H1 (cell line): ENCODE measurements at regions not wholly inside any gene's neighbourhood (a gene's known extent, or its start where the extent isn't known, plus 50 kb on each side); places are given as distances from the start of the nearest gene placed in this dataset.

Source experiments
- CTCF ChIA-PET: fragments of 300-600 bp; sonication (Branson Sonifier 250); formaldehyde crosslinking; loops from one replicate; lab custom pipeline; 2021; ENCODE audit not compliant: partially characterized antibody; lab: Charles Lee
- POLR2A ChIA-PET: fragments of 300-600 bp; sonication (Branson Sonifier 250); formaldehyde crosslinking; loops from one replicate; lab custom pipeline; 2021; ENCODE audit warnings: inconsistent platforms; ENCODE audit not compliant: partially characterized antibody; lab: Charles Lee
- DNase-seq, 2 experiments: peaks; one replicate each; pipeline versions ENCODE4 v3.0.0 to v3.0.0-alpha.2; 2010 to 2022; ENCODE audit warnings: low spot score in 2 of 2, low read depth in 1 of 2, mixed read lengths in 1 of 2
- FAIRE-seq: peaks from 2 replicates; lab custom pipeline; 2011; peaks lifted over from hg19 to GRCh38; lab: Jason Lieb, UNC
- H2AFZ ChIP-seq: 2 replicates; pipeline ENCODE4 v1.8.1; 2012; ENCODE audit warnings: low read length, inconsistent platforms
- H2AK5ac ChIP-seq: 2 replicates; pipeline ENCODE4 v1.6.1; 2013; ENCODE audit warnings: low read depth, low read length
- H2BK120ac ChIP-seq: replicated peaks from 2 replicates; pipeline ENCODE3; 2013; ENCODE audit warnings: low read depth, low read length, inconsistent platforms
- H2BK12ac ChIP-seq: 2 replicates; pipeline ENCODE4 v1.6.1; 2013; ENCODE audit warnings: low read depth, low read length
- H2BK15ac ChIP-seq: 2 replicates; pipeline ENCODE4 v1.6.1; 2013; ENCODE audit warnings: low read length
- H2BK20ac ChIP-seq: 2 replicates; pipeline ENCODE4 v1.6.1; 2013; ENCODE audit warnings: low read length
- H2BK5ac ChIP-seq: 2 replicates; pipeline ENCODE4 v1.6.1; 2013; ENCODE audit warnings: low read depth, low read length
- H3K14ac ChIP-seq: 2 replicates; pipeline ENCODE4 v1.6.1; 2013; ENCODE audit warnings: inconsistent platforms; ENCODE audit not compliant: insufficient read length
- H3K18ac ChIP-seq: 2 replicates; pipeline ENCODE4 v1.6.1; 2013; ENCODE audit warnings: low read length; ENCODE audit errors: extremely low read depth
- H3K23ac ChIP-seq: 2 replicates; pipeline ENCODE4 v1.6.1; 2013; ENCODE audit warnings: inconsistent platforms; ENCODE audit not compliant: insufficient read length
- H3K23me2 ChIP-seq: 2 replicates; pipeline ENCODE4 v1.6.1; 2013; ENCODE audit warnings: low read depth, low read length
- H3K27ac ChIP-seq: 2 replicates; pipeline ENCODE4 v1.6.1; 2011; ENCODE audit warnings: low read depth, low read length, inconsistent platforms
- H3K27me3 ChIP-seq, 4 experiments: replicated peaks in 1 of 4; 1 replicate in 1 of 4; 2 replicates in 3 of 4; pipeline versions ENCODE4 v1.6.1 to v1.8.1; 2011 to 2013; ENCODE audit warnings: low read length in 3 of 4, mild to moderate bottlenecking in 3 of 4, inconsistent platforms in 2 of 4, mixed read lengths in 2 of 4, moderate library complexity in 1 of 4; ENCODE audit not compliant: control insufficient read depth in 3 of 4, insufficient read depth in 3 of 4; ENCODE audit errors: extremely low read depth in 1 of 4
- H3K36me3 ChIP-seq, 4 experiments: 2 replicates each; pipeline versions ENCODE4 v1.6.1 to v1.8.1; 2011 to 2013; ENCODE audit warnings: mild to moderate bottlenecking in 4 of 4, low read length in 3 of 4, moderate library complexity in 2 of 4, control low read depth in 1 of 4, inconsistent platforms in 1 of 4; ENCODE audit not compliant: insufficient read depth in 4 of 4, control insufficient read depth in 2 of 4
- H3K4ac ChIP-seq: replicated peaks from 2 replicates; pipeline ENCODE3; 2013; ENCODE audit warnings: low read length, low read depth, mixed read lengths, inconsistent platforms; ENCODE audit not compliant: insufficient read length
- H3K4me1 ChIP-seq, 4 experiments: replicated peaks in 1 of 4; 1 replicate in 1 of 4; 2 replicates in 3 of 4; pipeline versions ENCODE4 v1.6.1 to v1.8.1; 2011 to 2013; ENCODE audit warnings: low read length in 3 of 4, inconsistent platforms in 2 of 4, mixed read lengths in 1 of 4; ENCODE audit not compliant: insufficient read depth in 4 of 4, control insufficient read depth in 3 of 4
- H3K4me2 ChIP-seq, 2 experiments: 2 replicates each; pipeline versions ENCODE4 v1.6.1 to v1.8.1; 2011 to 2013; ENCODE audit warnings: low read depth in 2 of 2, low read length in 2 of 2, control low read depth in 1 of 2, inconsistent platforms in 1 of 2, mild to moderate bottlenecking in 1 of 2; ENCODE audit not compliant: insufficient read depth in 1 of 2
- H3K4me3 ChIP-seq, 4 experiments: fragments of 200-600, 300-600 bp in 1 of 4; sonication (generic), shearing (Covaris generic), sonication (Bioruptor Twin) in 1 of 4; 2 replicates each; pipeline versions ENCODE4 v1.5.1 to v1.8.1; 2011 to 2016; ENCODE audit warnings: low read length in 4 of 4, low read depth in 3 of 4, control low read depth in 2 of 4, inconsistent platforms in 2 of 4, mild to moderate bottlenecking in 2 of 4, mixed read lengths in 1 of 4, moderate library complexity in 1 of 4; ENCODE audit not compliant: insufficient read depth in 2 of 4; ENCODE audit errors: extremely low read depth in 1 of 4
- H3K56ac ChIP-seq: replicated peaks from 2 replicates; pipeline ENCODE3; 2013; ENCODE audit warnings: low read depth, mild to moderate bottlenecking, mixed read lengths, low read length, inconsistent platforms; ENCODE audit not compliant: insufficient read length
- H3K79me1 ChIP-seq: 2 replicates; pipeline ENCODE4 v1.6.1; 2013; ENCODE audit warnings: low read depth, low read length, control low read depth
- H3K79me2 ChIP-seq, 2 experiments: 2 replicates each; pipeline versions ENCODE4 v1.6.1 to v1.8.1; 2012 to 2013; ENCODE audit warnings: low read length in 2 of 2, mild to moderate bottlenecking in 2 of 2, inconsistent platforms in 1 of 2; ENCODE audit not compliant: insufficient read depth in 2 of 2, control insufficient read depth in 1 of 2
- H3K9ac ChIP-seq, 4 experiments: replicated peaks in 1 of 4; 1 replicate in 1 of 4; 2 replicates in 3 of 4; pipeline versions ENCODE4 v1.6.1 to v1.8.1; 2011 to 2013; ENCODE audit warnings: low read depth in 3 of 4, low read length in 3 of 4, control low read depth in 2 of 4, mild to moderate bottlenecking in 2 of 4, moderate library complexity in 2 of 4, inconsistent platforms in 1 of 4; ENCODE audit errors: extremely low read depth in 1 of 4
- H3K9me3 ChIP-seq, 2 experiments: 2 replicates each; pipeline versions ENCODE4 v1.6.1 to v1.8.1; 2012 to 2013; ENCODE audit warnings: mild to moderate bottlenecking in 2 of 2, moderate library complexity in 2 of 2, control low read depth in 1 of 2, inconsistent platforms in 1 of 2, low read depth in 1 of 2, low read length in 1 of 2, mixed read lengths in 1 of 2; ENCODE audit not compliant: insufficient read depth in 2 of 2
- H4K20me1 ChIP-seq, 2 experiments: replicated peaks in 1 of 2; 2 replicates each; pipeline versions ENCODE3 to v1.8.1; 2011 to 2013; ENCODE audit warnings: inconsistent platforms in 2 of 2, low read length in 2 of 2, mild to moderate bottlenecking in 1 of 2; ENCODE audit not compliant: insufficient read depth in 2 of 2, control insufficient read depth in 1 of 2
- H4K5ac ChIP-seq: 2 replicates; pipeline ENCODE4 v1.6.1; 2013; ENCODE audit warnings: low read length, low read depth, mixed read lengths, inconsistent platforms; ENCODE audit not compliant: insufficient read length
- H4K8ac ChIP-seq: 2 replicates; pipeline ENCODE4 v1.8.0; 2013; ENCODE audit warnings: mild to moderate bottlenecking, moderate library complexity, low read length, inconsistent platforms; ENCODE audit not compliant: insufficient read depth; ENCODE audit errors: extremely low read depth
- H4K91ac ChIP-seq: replicated peaks from 2 replicates; pipeline ENCODE3; 2013; ENCODE audit warnings: low read length, mixed read lengths, inconsistent platforms; ENCODE audit not compliant: insufficient read length
- CBX8 ChIP-seq: fragments of 300-800, 300-1000 bp; sonication (generic); IDR thresholded peaks from 2 replicates; pipeline ENCODE4 v1.7.1; 2016; ENCODE audit warnings: low read depth, low read length, borderline replicate concordance
- CEBPB ChIP-seq: IDR thresholded peaks from 2 replicates; pipeline ENCODE4 v1.6.1; 2012; ENCODE audit warnings: low read depth, low read length
- CHD1 ChIP-seq: IDR thresholded peaks from 2 replicates; pipeline ENCODE4 v1.6.1; 2012; ENCODE audit warnings: low read depth, low read length, improper control_type of control experiment
- E2F6 ChIP-seq: IDR thresholded peaks from 2 replicates; pipeline ENCODE4 v1.6.1; 2012; ENCODE audit warnings: inconsistent platforms
- EP300 ChIP-seq, 2 experiments: IDR thresholded peaks; 1 replicate in 1 of 2; 2 replicates in 1 of 2; pipeline ENCODE4 v1.6.1; 2011 to 2012; ENCODE audit warnings: low read depth in 2 of 2, low read length in 2 of 2, mild to moderate bottlenecking in 2 of 2, borderline replicate concordance in 1 of 2, inconsistent platforms in 1 of 2, moderate library complexity in 1 of 2
- GABPA ChIP-seq: IDR thresholded peaks from 2 replicates; pipeline ENCODE4 v1.6.1; 2011; ENCODE audit warnings: mild to moderate bottlenecking, low read length, moderate library complexity, borderline replicate concordance; ENCODE audit not compliant: insufficient read depth
- KDM4A ChIP-seq: IDR thresholded peaks from one replicate; pipeline ENCODE4 v1.7.1; 2012; ENCODE audit warnings: low read depth, mild to moderate bottlenecking, moderate library complexity, low read length, inconsistent platforms; ENCODE audit not compliant: severe bottlenecking
- NRF1 ChIP-seq: IDR thresholded peaks from 2 replicates; pipeline ENCODE4 v1.6.1; 2011; ENCODE audit warnings: mild to moderate bottlenecking, low read depth, low read length, improper control_type of control experiment
- SIX5 ChIP-seq: IDR thresholded peaks from 2 replicates; pipeline ENCODE4 v1.6.1; 2011; ENCODE audit warnings: mild to moderate bottlenecking, low read depth, low read length
- USF2 ChIP-seq: IDR thresholded peaks from 2 replicates; pipeline ENCODE4 v1.6.1; 2011; ENCODE audit warnings: low read length, improper control_type of control experiment
- ZNF274 ChIP-seq: IDR thresholded peaks from 2 replicates; pipeline ENCODE4 v1.7.0; 2012; ENCODE audit warnings: low read length, borderline replicate concordance; ENCODE audit errors: extremely low read depth
- WGBS, 2 experiments: shearing (Covaris generic) in 1 of 2; methylation state at CpG; one replicate each; pipeline versions ENCODE4 v1.1.6 to v1.1.7; 2013 to 2015; ENCODE audit warnings: low lambda C conversion rate in 2 of 2, mixed read lengths in 2 of 2, inconsistent platforms in 1 of 2, low coverage in 1 of 2, missing lambda C conversion rate in 1 of 2; ENCODE audit not compliant: insufficient replicate concordance in 2 of 2, insufficient coverage in 1 of 2, insufficient read length in 1 of 2; ENCODE audit errors: extremely low coverage in 1 of 2, missing lambda C conversion rate in 1 of 2; 5-methylcytosine and 5-hydroxymethylcytosine counted together

- CTCF ChIA-PET = no interaction called here
Measured at GRCh38 chr13:80040981-80041317, 300.0 kb downstream of the SPRY2 start.

More at GRCh38 chr13:80040981-80041317, 300.0 kb downstream of the SPRY2 start:
- Histone ChIP-seq H3K9me3 (no peaks in the 10 kb centered on the region), H3K79me2 (no peaks in the 10 kb centered on the region), H3K4me1 (no peaks in the 10 kb centered on the region), H3K27ac (no peak overlapping the region), H4K5ac (no peak overlapping the region), H2BK5ac (no peak overlapping the region), H3K9ac (no peak overlapping the region; a peak in 1 of 7 replicates), H3K56ac (no peak overlapping the region), H3K27me3 (no peaks in the 10 kb centered on the region), H3K79me1 (no peaks in the 10 kb centered on the region)
- WGBS, 2 experiments = 90% methylated on average over 4 of the region's 4 CpGs; no CpG with 5 or more reads in 1 of the 2 experiments
- POLR2A ChIA-PET = no interaction called here
- TF ChIP-seq GABPA (no peak), CBX8 (no peak), CHD1 (no peak), KDM4A (no peak), NRF1 (no peak), ZNF274 (no peak), EP300 (IDR thresholded peaks at IDR 0.05; ENCODE audit: borderline replicate concordance in 1 of 2, low read depth in 2 of 2, low read length in 2 of 2) (no peak), USF2 (no peak), E2F6 (no peak), CEBPB (no peak), SIX5 (no peak)
- TF ChIP-seq, all 59 proteins: peak for 0
- Histone ChIP-seq H3K4me2 (no peak overlapping the region), H3K23me2 (no peaks in the 10 kb centered on the region), H2BK120ac (no peak overlapping the region), H4K20me1 (no peaks in the 10 kb centered on the region), H2BK20ac (no peak overlapping the region), H3K36me3 (no peaks in the 10 kb centered on the region), H3K23ac (no peak overlapping the region), H3K4me3 (no peak overlapping the region), H3K14ac (no peak overlapping the region), H4K8ac (no peak overlapping the region), H4K91ac (no peak overlapping the region), H2BK15ac (no peak overlapping the region), H2AK5ac (no peak overlapping the region), H3K4ac (no peak overlapping the region), H2AFZ (no peak overlapping the region), H3K18ac (no peak overlapping the region), H2BK12ac (no peak overlapping the region)
- FAIRE-seq = no peak
- DNase-seq = no peak
